ENCODE measurements at regions not wholly inside any gene's neighbourhood (a gene's known extent, or its start where the extent isn't known, plus 50 kb on each side); places are given as distances from the start of the nearest gene placed in this dataset.

DNA sequence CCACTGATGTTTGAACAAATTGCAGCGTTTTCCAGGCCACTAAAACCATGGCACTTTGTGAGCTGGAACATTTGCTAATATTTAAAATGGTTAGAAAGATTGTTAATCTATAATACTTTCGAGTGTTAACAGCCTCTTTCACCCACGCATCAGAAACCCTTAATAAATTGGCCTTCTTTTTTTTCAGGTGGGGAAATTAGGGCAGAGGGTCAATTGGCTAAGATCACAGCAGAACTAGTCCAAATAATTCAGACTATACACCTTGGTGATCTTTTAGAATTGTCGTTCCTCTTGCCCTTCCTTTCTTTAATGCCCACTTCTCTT lies 105.8 kb downstream of the PTCSC3 start:
- no peak for DNase-seq
- H3K36me3 ChIP-seq = no peaks in the 10 kb centered on the region
- no peak for TF ChIP-seq POLR2AphosphoS5 (IDR thresholded peaks at IDR 0.05)
- no peak for TF ChIP-seq CTCF (IDR thresholded peaks at IDR 0.05 in 8 of 11, conservative IDR thresholded peaks at IDR 0.05 in 3 of 11)
- TF ChIP-seq POLR2A (IDR thresholded peaks at IDR 0.05) = no peak
- intact Hi-C loops (cut with DNase I; ENCODE audit: low total_unique reads) = no loop called here
- no peak overlapping the region for H3K27ac ChIP-seq
- H3K4me3 ChIP-seq = no peak overlapping the region
- no peaks in the 10 kb centered on the region for H3K4me1 ChIP-seq
- H3K27me3 ChIP-seq (replicated peaks in 1 of 7) = peaks cover 0 to 55% (median 0%) of the 10 kb centered on the region in 7 donors
- 53 to 63% (median 57%) methylated on average over 4 of the region's 4 CpGs for WGBS, 5 donors
- H3K9me3 ChIP-seq = no peaks in the 10 kb centered on the region

DNA sequence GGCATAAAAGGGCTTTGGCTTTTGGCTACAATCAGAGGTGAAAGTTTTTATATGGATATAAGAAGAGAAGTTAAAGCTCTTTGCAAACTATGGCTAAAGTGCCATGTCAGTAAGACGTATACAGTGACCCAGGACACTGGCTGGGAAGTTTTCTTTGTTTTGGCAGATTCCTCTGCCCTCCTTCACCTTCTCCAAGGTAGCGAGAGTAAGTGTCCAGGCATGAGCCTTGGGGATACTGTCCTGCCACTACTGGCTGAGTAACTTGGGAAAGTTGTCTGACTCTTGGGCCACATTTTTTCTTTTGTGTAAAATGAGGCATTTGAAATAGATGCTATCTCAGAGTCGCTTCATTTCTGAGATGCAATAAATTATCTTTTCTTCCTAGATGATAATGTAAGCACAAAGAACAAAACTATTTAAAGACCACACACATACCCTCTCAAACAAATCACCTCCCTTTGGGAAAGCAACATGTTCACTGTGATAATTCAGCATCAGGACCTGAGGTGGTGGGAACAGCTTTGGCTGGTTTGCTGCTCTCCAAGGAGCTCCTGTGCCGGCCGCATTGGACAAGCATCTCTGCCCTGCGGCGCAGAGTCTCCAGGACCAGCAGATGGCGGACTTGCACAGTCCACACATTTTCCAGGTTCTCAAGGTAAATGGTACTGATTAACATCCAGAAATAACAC lies 106.3 kb downstream of the PTCSC3 start:
- no peak for TF ChIP-seq POLR2AphosphoS5 (IDR thresholded peaks at IDR 0.05)
- peak in 2 of 11 experiments; percentile 16 for TF ChIP-seq CTCF (IDR thresholded peaks at IDR 0.05 in 8 of 11, conservative IDR thresholded peaks at IDR 0.05 in 3 of 11)
- no peak for TF ChIP-seq POLR2A (IDR thresholded peaks at IDR 0.05)
- no peak overlapping the region for H3K4me3 ChIP-seq
- intact Hi-C loops (cut with DNase I; ENCODE audit: low total_unique reads) = no loop called here
- 27 to 36% (median 31%) methylated on average over 8 of the region's 8 CpGs for WGBS, 5 donors
- no peaks in the 10 kb centered on the region for H3K9me3 ChIP-seq
- H3K36me3 ChIP-seq = no peaks in the 10 kb centered on the region
- no peaks in the 10 kb centered on the region for H3K4me1 ChIP-seq
- peaks cover 0 to 51% (median 0%) of the 10 kb centered on the region in 7 donors for H3K27me3 ChIP-seq (replicated peaks in 1 of 7)
- no peak for DNase-seq
- H3K27ac ChIP-seq = no peak overlapping the region

DNA sequence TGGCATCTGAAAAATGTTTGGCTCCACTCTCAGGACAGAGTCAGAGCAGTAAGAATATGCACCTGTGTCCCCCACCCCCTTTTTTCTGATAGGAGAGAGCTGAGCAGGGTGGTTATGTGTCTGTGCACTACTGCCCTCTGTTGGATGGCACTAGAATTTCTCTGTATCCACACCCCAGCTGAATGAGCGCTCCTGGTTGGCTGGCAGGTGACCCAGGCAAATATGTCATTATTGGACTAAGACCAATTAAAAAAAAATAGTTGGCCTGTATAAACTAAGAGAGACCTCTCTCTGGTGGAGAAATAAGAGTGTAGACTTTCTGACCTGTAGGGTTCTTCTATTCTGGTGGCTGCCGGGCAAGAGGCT lies 107.0 kb downstream of the PTCSC3 start:
- no peak for TF ChIP-seq POLR2A (IDR thresholded peaks at IDR 0.05)
- peak in 2 of 11 experiments; percentile 15 to 17 for TF ChIP-seq CTCF (IDR thresholded peaks at IDR 0.05 in 8 of 11, conservative IDR thresholded peaks at IDR 0.05 in 3 of 11)
- no peak for TF ChIP-seq POLR2AphosphoS5 (IDR thresholded peaks at IDR 0.05)
- no peak for DNase-seq

DNA sequence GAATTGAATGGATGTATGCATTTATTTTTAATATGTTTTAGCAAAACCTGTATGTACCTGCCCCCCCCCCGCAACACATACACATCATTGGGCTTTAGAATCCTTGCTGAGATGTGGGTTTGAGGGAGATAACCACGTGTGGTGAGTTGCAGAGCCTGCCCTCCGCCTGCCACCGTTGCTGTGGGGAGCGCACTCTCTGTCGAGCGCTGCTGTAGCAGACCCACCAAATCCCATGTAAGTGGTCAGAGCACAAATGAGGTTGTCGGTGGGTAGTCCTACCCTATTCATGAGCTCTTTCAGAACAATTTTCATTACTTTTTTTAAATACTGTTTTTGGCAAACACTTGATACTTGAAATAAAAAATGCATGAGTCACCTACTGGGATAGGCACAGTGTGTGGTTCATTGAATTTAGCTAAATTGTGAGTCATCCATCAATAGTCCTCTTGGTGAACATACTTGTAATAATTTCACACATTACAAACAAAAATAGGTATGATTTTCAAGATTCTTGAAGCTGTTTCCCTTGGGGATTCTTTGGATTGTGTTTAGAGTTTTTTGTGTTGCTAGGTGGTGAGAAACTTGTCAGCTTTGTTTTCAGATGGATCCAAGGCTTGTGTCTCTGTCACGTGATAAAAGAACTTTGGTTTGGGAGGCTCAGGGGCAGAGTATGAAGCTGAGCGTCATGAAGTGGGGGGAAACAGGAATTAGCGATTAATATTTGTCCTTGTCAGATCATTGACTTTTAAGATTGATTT lies 107.6 kb downstream of the PTCSC3 start:
- intact Hi-C loops (cut with DNase I; ENCODE audit: low total_unique reads) = no loop called here
- WGBS, 5 donors = 55 to 73% (median 63%) methylated on average over 11 of the region's 11 CpGs
- peaks cover 0 to 49% (median 0%) of the 10 kb centered on the region in 7 donors for H3K27me3 ChIP-seq (replicated peaks in 1 of 7)
- TF ChIP-seq POLR2A (IDR thresholded peaks at IDR 0.05) = no peak
- TF ChIP-seq POLR2AphosphoS5 (IDR thresholded peaks at IDR 0.05) = no peak
- TF ChIP-seq CTCF (IDR thresholded peaks at IDR 0.05 in 8 of 11, conservative IDR thresholded peaks at IDR 0.05 in 3 of 11) = no peak
- H3K36me3 ChIP-seq = no peaks in the 10 kb centered on the region
- H3K4me3 ChIP-seq = no peak overlapping the region
- H3K4me1 ChIP-seq = no peaks in the 10 kb centered on the region
- H3K27ac ChIP-seq = no peak overlapping the region
- no peaks in the 10 kb centered on the region for H3K9me3 ChIP-seq
- no peak for DNase-seq

More for the DNA sequence above, 107.0 kb downstream of the PTCSC3 start:
- Histone ChIP-seq H3K27me3 (replicated peaks in 1 of 7) (peaks cover 0 to 49% (median 0%) of the 10 kb centered on the region in 7 donors), H3K4me1 (no peaks in the 10 kb centered on the region), H3K4me3 (no peak overlapping the region), H3K9me3 (no peaks in the 10 kb centered on the region), H3K36me3 (no peaks in the 10 kb centered on the region), H3K27ac (no peak overlapping the region)
- intact Hi-C loops (cut with DNase I; ENCODE audit: low total_unique reads) = no loop called here
- 33 to 46% (median 42%) methylated on average over 2 of the region's 2 CpGs for WGBS, 5 donors

Data from spleen (tissue), 11 donors.